ENCODE measurements at regions not wholly inside any gene's neighbourhood (a gene's known extent, or its start where the extent isn't known, plus 50 kb on each side); places are given as distances from the start of the nearest gene placed in this dataset.

DNA sequence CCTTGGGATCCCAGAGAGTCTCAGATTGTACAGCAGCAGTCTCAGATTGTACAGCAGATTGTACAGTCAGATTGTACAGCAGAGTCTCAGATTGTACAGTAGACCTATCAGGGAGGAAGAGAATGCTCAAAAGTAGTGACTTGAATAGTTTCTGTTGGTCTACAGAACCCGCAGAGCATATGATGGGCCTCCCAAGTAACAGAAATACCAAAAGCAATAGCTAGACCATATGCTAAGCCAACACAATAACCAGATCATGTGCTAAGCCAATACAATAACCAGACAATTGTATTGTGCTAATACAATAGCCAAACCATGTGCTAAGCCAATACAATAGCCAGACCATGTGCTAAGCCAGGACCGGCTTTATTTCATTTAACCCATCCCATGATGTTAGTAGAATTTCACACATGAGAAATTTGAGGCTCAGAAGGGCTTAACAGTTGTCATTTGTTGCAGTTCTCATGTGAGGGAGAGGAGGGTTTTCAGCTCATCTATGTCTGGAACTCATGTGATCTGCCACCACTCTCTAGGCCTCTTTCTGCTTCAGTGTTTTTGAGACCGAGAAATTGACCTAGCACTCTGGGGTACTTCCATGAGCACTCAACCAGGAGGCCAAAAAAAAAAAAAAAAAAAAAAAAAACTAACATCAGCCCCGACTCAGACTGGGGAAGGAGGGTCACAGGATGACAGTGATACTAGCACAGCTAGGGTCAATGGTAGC is 144.0 kb downstream of the SOX9 start:
- TF ChIP-seq CTCF (conservative IDR thresholded peaks at IDR 0.05 in 1 of 2, IDR thresholded peaks at IDR 0.05 in 1 of 2; ENCODE audit: low read depth in 1 of 2, low read length in 2 of 2): no peak
- TF ChIP-seq EZH2 (IDR thresholded peaks at IDR 0.05; ENCODE audit: low read length, missing control alignments): no peak

All from fibroblast of lung (primary cell).